ENCODE measurements at regions not wholly inside any gene's neighbourhood (a gene's known extent, or its start where the extent isn't known, plus 50 kb on each side); places are given as distances from the start of the nearest gene placed in this dataset.

- TF ChIP-seq CTCF (IDR thresholded peaks at IDR 0.05; ENCODE audit: low read depth, low read length) (no peak), POLR2A (IDR thresholded peaks at IDR 0.05; ENCODE audit: extremely low read depth, insufficient read length) (no peak), MYC (IDR thresholded peaks at IDR 0.05; ENCODE audit: low read depth, low read length) (no peak), MAX (IDR thresholded peaks at IDR 0.05; ENCODE audit: low read depth, low read length) (no peak)
Measured at GRCh38 chr4:108324450-108324849, 155.7 kb upstream of the LEF1 start.

Measured in NB4 (cell line).